HCT116 (cell line): ENCODE measurements at regions not wholly inside any gene's neighbourhood (a gene's known extent, or its start where the extent isn't known, plus 50 kb on each side); places are given as distances from the start of the nearest gene placed in this dataset.

Source experiments
- ATAC-seq: fragments of 200-7000 bp; cut with Tn5 transposase; 2 replicates; pipeline ENCODE4 v1.9.1; 2020; ENCODE audit warnings: mild to moderate bottlenecking, moderate library complexity
- BruUV-seq: library from RNA; stranded (reverse); fragments of 400-500 nt; replicated peaks from 2 replicates; lab custom pipeline; 2021; lab: Mats Ljungman, UMichigan
- CTCF ChIA-PET: fragments of 300-600 bp; sonication (Branson Sonifier 250); formaldehyde crosslinking; loops from one replicate; lab custom pipeline; 2021; ENCODE audit warnings: antibody characterized with exemption; lab: Charles Lee
- POLR2A ChIA-PET: fragments of 300-600, 350-600 bp; sonication (Branson Sonifier 250); formaldehyde crosslinking; loops from one replicate; lab custom pipeline; 2021; ENCODE audit warnings: antibody characterized with exemption; lab: Charles Lee
- RAD21 ChIA-PET, 2 experiments: fragments of 300-600 bp; sonication (Branson Sonifier 250); formaldehyde crosslinking; loops; one replicate each; lab custom pipeline; 2023; ENCODE audit warnings: low total read pairs in 2 of 2; ENCODE audit not compliant: uncharacterized antibody in 2 of 2, unreplicated experiment in 2 of 2, low non-redundant PET in 1 of 2; lab: Charles Lee
- DNase-seq: peaks from one replicate; pipeline ENCODE4 v3.0.0-alpha.2; 2010; ENCODE audit warnings: low read depth, low spot score
- H2AFZ ChIP-seq: fragments of 200-600 bp; shearing (Covaris generic), sonication (generic); 2 replicates; pipeline ENCODE4 v1.6.1; 2017; ENCODE audit warnings: low read depth, mixed run types, mixed read lengths, antibody characterized with exemption, low read length; ENCODE audit not compliant: poor library complexity, severe bottlenecking
- H3K27ac ChIP-seq: 2 replicates; pipeline ENCODE4 v1.5.1; 2012; ENCODE audit warnings: low read depth, low read length
- H3K27me3 ChIP-seq: fragments of 200-600 bp; sonication (generic); 2 replicates; pipeline ENCODE4 v1.6.1; 2016; ENCODE audit warnings: mixed run types, low read length, mixed read lengths; ENCODE audit not compliant: insufficient read depth
- H3K36me3 ChIP-seq, 2 experiments: fragments of 200-500 bp in 1 of 2; fragments of 200-600 bp in 1 of 2; sonication (Bioruptor generic) in 1 of 2; sonication (generic) in 1 of 2; 2 replicates each; pipeline versions ENCODE4 v1.5.1 to v1.6.1; 2014 to 2016; ENCODE audit warnings: low read length in 2 of 2, inconsistent platforms in 1 of 2, mixed read lengths in 1 of 2, mixed run types in 1 of 2; ENCODE audit not compliant: insufficient read depth in 2 of 2, control insufficient read depth in 1 of 2
- H3K4me1 ChIP-seq, 2 experiments: fragments of 200-600 bp in 1 of 2; sonication (generic) in 1 of 2; 2 replicates each; pipeline versions ENCODE4 v1.5.1 to v1.6.1; 2012 to 2017; ENCODE audit warnings: low read length in 2 of 2, inconsistent platforms in 1 of 2, mild to moderate bottlenecking in 1 of 2, mixed read lengths in 1 of 2, mixed run types in 1 of 2, moderate library complexity in 1 of 2; ENCODE audit not compliant: insufficient read depth in 2 of 2, control insufficient read depth in 1 of 2
- H3K4me2 ChIP-seq: fragments of 200-600 bp; sonication (generic); 2 replicates; pipeline ENCODE4 v1.6.1; 2017; ENCODE audit warnings: mixed run types, low read length, mixed read lengths
- H3K4me3 ChIP-seq, 2 experiments: fragments of 200-600 bp in 1 of 2; sonication (generic) in 1 of 2; replicated peaks in 1 of 2; 2 replicates each; pipeline ENCODE4 v1.5.1; 2011 to 2016; ENCODE audit warnings: low read length in 2 of 2, control low read depth in 1 of 2, low read depth in 1 of 2, mild to moderate bottlenecking in 1 of 2, mixed read lengths in 1 of 2, mixed run types in 1 of 2
- H3K79me2 ChIP-seq: fragments of 200-600 bp; sonication (generic); 2 replicates; pipeline ENCODE4 v1.6.1; 2017; ENCODE audit warnings: mild to moderate bottlenecking, mixed run types, low read length, moderate library complexity, mixed read lengths; ENCODE audit not compliant: insufficient read depth
- H3K9ac ChIP-seq: fragments of 200-600 bp; sonication (generic); 2 replicates; pipeline ENCODE4 v1.6.1; 2016; ENCODE audit warnings: low read length, mixed read lengths
- H3K9me2 ChIP-seq: fragments of 200-600 bp; sonication (generic), shearing (Covaris generic); 2 replicates; pipeline ENCODE4 v1.6.1; 2017; ENCODE audit warnings: mixed run types, mild to moderate bottlenecking, moderate library complexity; ENCODE audit not compliant: insufficient read depth
- H3K9me3 ChIP-seq, 2 experiments: fragments of 200-500 bp in 1 of 2; fragments of 200-600 bp in 1 of 2; sonication (Bioruptor generic) in 1 of 2; sonication (generic) in 1 of 2; 2 replicates each; pipeline ENCODE4 v1.6.1; 2014 to 2017; ENCODE audit warnings: low read length in 2 of 2, mixed read lengths in 2 of 2, inconsistent platforms in 1 of 2, low read depth in 1 of 2, mild to moderate bottlenecking in 1 of 2, mixed run types in 1 of 2, moderate library complexity in 1 of 2; ENCODE audit not compliant: control insufficient read depth in 1 of 2, insufficient read depth in 1 of 2
- H4K20me1 ChIP-seq: fragments of 200-600 bp; sonication (generic), shearing (Covaris generic); 2 replicates; pipeline ENCODE4 v1.6.1; 2017; ENCODE audit warnings: mixed run types, mild to moderate bottlenecking, moderate library complexity; ENCODE audit not compliant: insufficient read depth
- ELF1 ChIP-seq: IDR thresholded peaks from 2 replicates; pipeline ENCODE4 v1.6.1; 2012; ENCODE audit warnings: low read depth, borderline replicate concordance
- EZH2 ChIP-seq: fragments of 200-600 bp; sonication (generic); IDR thresholded peaks from 2 replicates; pipeline ENCODE4 v1.6.1; 2017; ENCODE audit warnings: antibody characterized with exemption, mixed run types
- RAD21 ChIP-seq: IDR thresholded peaks from 2 replicates; pipeline ENCODE4 v1.6.1; 2012; ENCODE audit warnings: low read depth, mild to moderate bottlenecking
- SRF ChIP-seq: IDR thresholded peaks from 2 replicates; pipeline ENCODE4 v1.6.1; 2012; ENCODE audit warnings: low read depth
- TCF7L2 ChIP-seq: IDR thresholded peaks from 2 replicates; pipeline ENCODE4 v1.7.0; 2011; ENCODE audit warnings: borderline replicate concordance, inconsistent platforms; ENCODE audit not compliant: insufficient read depth, insufficient read length; ENCODE audit errors: extremely low read depth
- intact Hi-C: fragments of 100-400 bp; cut with micrococcal nuclease; formaldehyde crosslinking; loops from 2 replicates; pipeline ENCODE4 v1.10.0; 2022
- TF ChIP-seq, protein P1 (sequence below): IDR thresholded peaks from 2 replicates; pipeline ENCODE4 v1.6.1; 2011; ENCODE audit warnings: mild to moderate bottlenecking, low read length, moderate library complexity; ENCODE audit not compliant: insufficient replicate concordance; ENCODE audit errors: extremely low read depth

GRCh38 chr2:47266939-47267710, 90.8 kb upstream of the CALM2 start:
- Histone ChIP-seq H3K27ac (no peak overlapping the region), H3K9me3 (no peaks in the 10 kb centered on the region), H3K9ac (no peak overlapping the region), H3K9me2 (no peaks in the 10 kb centered on the region), H3K36me3 (no peaks in the 10 kb centered on the region), H3K4me2 (no peak overlapping the region), H3K4me3 (no peak overlapping the region), H3K79me2 (no peaks in the 10 kb centered on the region), H3K27me3 (no peaks in the 10 kb centered on the region), H2AFZ (no peak overlapping the region), H3K4me1 (peaks cover 4 to 23% of the 10 kb centered on the region in 2 experiments; a peak in 3 of 4 replicates), H4K20me1 (no peaks in the 10 kb centered on the region)
- ChIA-PET RAD21 (no interaction called here), POLR2A (no interaction called here)
- no peak for DNase-seq
- no TSS peak for BruUV-seq
- TF ChIP-seq EZH2 (no peak), SRF (no peak), RAD21 (no peak), TCF7L2 (no peak), ELF1 (no peak)
- TF ChIP-seq, protein P1, sequence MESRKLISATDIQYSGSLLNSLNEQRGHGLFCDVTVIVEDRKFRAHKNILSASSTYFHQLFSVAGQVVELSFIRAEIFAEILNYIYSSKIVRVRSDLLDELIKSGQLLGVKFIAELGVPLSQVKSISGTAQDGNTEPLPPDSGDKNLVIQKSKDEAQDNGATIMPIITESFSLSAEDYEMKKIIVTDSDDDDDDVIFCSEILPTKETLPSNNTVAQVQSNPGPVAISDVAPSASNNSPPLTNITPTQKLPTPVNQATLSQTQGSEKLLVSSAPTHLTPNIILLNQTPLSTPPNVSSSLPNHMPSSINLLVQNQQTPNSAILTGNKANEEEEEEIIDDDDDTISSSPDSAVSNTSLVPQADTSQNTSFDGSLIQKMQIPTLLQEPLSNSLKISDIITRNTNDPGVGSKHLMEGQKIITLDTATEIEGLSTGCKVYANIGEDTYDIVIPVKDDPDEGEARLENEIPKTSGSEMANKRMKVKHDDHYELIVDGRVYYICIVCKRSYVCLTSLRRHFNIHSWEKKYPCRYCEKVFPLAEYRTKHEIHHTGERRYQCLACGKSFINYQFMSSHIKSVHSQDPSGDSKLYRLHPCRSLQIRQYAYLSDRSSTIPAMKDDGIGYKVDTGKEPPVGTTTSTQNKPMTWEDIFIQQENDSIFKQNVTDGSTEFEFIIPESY, result no peak
- TF ChIP-seq, all 23 proteins: peak for 0
- CTCF ChIA-PET, result no interaction called here
- intact Hi-C loops, result no loop called here
- no peak for ATAC-seq
